AG10803 (cell line): ENCODE measurements at regions not wholly inside any gene's neighbourhood (a gene's known extent, or its start where the extent isn't known, plus 50 kb on each side); places are given as distances from the start of the nearest gene placed in this dataset.

ENCODE experiments used
- DNase-seq: peaks from one replicate; pipeline ENCODE4 v3.0.0; 2010; ENCODE audit warnings: low read depth
- H3K4me3 ChIP-seq: 2 replicates; pipeline ENCODE4 v1.5.1; 2011; ENCODE audit warnings: mild to moderate bottlenecking, low read length, control low read depth
- TF ChIP-seq, protein P1 (sequence below): conservative IDR thresholded peaks from 2 replicates; pipeline ENCODE4 v1.5.1; 2011; ENCODE audit warnings: mild to moderate bottlenecking, low read length, control low read depth, inconsistent platforms

DNA sequence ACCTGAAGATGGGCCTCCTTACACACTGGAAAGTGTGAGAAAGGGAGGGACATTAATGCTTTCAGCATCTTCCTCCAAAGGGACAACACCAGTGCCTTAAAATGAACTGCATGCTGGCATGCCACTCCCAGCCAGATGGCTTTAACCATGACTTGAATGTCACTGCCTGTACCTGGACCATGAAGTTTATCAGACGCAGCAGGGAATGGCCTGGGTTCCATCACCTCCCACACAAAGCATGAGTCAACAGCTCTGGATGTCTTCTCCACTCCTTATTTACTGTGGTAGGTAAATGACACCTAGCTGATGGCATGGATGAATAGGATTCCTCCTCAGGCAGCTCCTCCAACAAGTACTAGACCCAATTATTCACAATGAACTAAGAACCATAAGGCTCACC is 645.6 kb downstream of the SOX5 start:
- TF ChIP-seq, protein P1, sequence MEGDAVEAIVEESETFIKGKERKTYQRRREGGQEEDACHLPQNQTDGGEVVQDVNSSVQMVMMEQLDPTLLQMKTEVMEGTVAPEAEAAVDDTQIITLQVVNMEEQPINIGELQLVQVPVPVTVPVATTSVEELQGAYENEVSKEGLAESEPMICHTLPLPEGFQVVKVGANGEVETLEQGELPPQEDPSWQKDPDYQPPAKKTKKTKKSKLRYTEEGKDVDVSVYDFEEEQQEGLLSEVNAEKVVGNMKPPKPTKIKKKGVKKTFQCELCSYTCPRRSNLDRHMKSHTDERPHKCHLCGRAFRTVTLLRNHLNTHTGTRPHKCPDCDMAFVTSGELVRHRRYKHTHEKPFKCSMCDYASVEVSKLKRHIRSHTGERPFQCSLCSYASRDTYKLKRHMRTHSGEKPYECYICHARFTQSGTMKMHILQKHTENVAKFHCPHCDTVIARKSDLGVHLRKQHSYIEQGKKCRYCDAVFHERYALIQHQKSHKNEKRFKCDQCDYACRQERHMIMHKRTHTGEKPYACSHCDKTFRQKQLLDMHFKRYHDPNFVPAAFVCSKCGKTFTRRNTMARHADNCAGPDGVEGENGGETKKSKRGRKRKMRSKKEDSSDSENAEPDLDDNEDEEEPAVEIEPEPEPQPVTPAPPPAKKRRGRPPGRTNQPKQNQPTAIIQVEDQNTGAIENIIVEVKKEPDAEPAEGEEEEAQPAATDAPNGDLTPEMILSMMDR = no peak
- H3K4me3 ChIP-seq = no peak overlapping the region

DNA sequence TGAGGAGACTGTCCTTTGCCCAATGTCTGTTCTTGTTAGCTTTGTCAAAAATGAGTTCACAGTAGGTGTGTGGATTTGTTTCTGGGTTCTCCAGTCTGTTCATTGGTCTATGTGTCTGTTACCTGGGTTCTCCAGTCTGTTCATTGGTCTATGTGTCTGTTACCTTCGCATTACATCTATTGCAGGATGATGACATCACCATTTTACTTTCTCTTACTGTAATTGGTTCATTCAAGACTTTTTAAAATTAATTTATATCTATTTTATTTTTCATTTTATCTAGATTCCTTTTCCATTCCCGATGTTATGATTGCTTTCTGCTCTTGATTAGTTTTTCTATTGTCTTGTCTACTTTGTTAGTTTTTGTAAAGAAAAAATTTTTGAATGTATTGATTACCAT is 615.5 kb downstream of the SOX5 start:
- DNase-seq = no peak
- TF ChIP-seq, protein P1 = no peak
- no peak overlapping the region for H3K4me3 ChIP-seq

More for the DNA sequence above, 645.6 kb downstream of the SOX5 start:
- DNase-seq = no peak

DNA sequence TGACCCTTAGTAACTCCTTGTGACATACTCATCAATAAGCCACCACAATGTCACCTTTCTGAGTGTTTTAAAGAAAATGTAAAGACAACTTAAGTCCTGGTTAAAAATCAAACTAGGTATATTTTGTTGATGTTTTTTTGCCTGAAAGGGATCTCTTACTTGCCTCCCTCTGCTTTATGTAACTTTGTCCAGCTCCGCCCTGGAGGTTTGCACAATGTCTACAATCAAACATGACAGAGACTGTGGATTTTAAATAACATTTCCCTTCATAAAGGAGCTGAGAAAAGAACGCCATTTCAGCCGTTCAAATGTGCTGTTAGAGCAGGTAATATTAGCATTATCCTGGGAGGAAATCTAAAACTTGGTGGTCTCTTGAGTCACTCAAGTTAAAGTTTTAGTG is 613.9 kb downstream of the SOX5 start:
- no peak for DNase-seq
- no peak overlapping the region for H3K4me3 ChIP-seq
- TF ChIP-seq, protein P1 = no peak

DNA sequence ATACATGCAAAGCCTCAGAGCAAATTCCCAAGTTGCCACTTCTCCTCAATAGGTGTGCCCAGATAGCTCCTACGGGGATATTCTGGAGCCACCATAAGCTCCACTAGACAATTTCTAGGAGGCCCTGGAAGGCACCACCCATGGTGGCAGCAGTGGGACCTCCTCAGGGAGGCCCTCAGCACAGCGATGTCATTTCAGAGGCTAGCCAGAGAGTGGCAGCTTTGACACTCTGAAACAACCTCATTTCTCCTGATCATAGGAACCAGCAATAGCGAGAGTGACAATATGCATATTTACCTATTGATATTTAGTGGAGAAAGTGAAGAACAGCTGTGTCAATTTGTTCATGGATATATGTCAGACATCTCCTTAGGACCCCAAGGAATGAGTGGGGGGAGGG is 612.3 kb downstream of the SOX5 start:
- TF ChIP-seq, protein P1 = no peak
- DNase-seq = no peak
- no peak overlapping the region for H3K4me3 ChIP-seq

DNA sequence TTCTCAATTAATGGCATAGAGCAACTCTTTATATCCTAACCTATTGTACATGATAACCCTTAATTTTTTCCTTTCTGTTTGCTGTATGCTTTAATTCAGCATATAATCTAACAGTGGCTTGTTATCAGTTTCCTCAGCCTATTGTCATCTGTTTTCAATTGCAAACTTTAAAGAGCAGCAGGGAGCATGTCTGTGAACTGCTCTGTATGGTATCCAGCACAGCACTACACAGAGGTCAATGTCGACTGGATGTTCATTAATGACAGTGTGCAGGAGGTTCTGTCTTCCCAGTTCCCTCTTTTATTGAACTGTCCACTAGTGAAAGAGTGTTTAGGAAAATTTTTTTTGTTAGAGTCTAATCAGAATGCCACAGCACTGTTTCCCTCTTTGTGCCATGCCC is 609.1 kb downstream of the SOX5 start:
- no peak for DNase-seq
- TF ChIP-seq, protein P1 = no peak
- no peak overlapping the region for H3K4me3 ChIP-seq

DNA sequence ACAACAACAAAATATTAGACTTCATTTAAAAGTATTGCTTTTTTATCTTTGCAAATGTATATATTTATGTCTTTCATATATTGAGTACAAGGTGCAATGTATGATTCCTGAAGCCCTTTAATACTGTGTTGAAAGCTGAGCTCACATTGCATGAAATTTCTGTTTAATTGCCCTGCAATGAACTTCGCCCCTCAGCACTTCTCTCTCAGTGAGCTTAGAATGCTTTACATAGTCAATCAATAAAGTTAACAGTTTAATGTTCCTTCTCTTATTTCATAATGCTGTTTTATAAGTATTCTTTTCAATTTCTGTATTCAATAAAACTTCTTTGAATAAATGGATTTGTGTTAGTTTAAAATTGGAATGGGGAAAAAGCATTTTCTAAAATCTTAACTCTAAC is 607.1 kb downstream of the SOX5 start:
- DNase-seq = no peak
- TF ChIP-seq, protein P1 = no peak
- H3K4me3 ChIP-seq = no peak overlapping the region

DNA sequence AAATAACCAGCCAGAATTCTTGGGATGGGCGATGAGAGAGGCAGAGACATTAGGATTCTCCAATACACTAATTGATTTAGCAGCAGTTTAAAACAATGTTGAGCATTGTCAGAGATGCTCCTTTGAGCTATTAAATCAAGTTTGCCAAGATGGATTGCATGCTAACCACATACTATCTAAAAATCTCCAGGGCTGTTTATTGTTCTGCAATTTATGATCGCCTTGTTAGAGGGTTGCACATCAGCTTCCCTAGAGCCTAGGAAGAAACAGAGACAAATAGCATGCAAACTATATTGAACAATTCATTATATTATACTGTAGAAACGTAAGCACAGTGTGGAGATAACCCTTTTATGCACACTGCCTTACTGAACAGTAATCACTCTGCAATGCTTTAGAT is 599.9 kb downstream of the SOX5 start:
- DNase-seq = no peak
- no peak overlapping the region for H3K4me3 ChIP-seq
- TF ChIP-seq, protein P1 = no peak
